ENCODE measurements at regions not wholly inside any gene's neighbourhood (a gene's known extent, or its start where the extent isn't known, plus 50 kb on each side); places are given as distances from the start of the nearest gene placed in this dataset.

- TF ChIP-seq, protein P1, sequence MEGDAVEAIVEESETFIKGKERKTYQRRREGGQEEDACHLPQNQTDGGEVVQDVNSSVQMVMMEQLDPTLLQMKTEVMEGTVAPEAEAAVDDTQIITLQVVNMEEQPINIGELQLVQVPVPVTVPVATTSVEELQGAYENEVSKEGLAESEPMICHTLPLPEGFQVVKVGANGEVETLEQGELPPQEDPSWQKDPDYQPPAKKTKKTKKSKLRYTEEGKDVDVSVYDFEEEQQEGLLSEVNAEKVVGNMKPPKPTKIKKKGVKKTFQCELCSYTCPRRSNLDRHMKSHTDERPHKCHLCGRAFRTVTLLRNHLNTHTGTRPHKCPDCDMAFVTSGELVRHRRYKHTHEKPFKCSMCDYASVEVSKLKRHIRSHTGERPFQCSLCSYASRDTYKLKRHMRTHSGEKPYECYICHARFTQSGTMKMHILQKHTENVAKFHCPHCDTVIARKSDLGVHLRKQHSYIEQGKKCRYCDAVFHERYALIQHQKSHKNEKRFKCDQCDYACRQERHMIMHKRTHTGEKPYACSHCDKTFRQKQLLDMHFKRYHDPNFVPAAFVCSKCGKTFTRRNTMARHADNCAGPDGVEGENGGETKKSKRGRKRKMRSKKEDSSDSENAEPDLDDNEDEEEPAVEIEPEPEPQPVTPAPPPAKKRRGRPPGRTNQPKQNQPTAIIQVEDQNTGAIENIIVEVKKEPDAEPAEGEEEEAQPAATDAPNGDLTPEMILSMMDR (IDR thresholded peaks at IDR 0.05), result no peak
- TF ChIP-seq POLR2A (IDR thresholded peaks at IDR 0.05), result no peak
Measured at GRCh38 chr15:52943746-52944145, 153.6 kb upstream of the ONECUT1 start.
